IPS-20b (cell line): ENCODE measurements at regions not wholly inside any gene's neighbourhood (a gene's known extent, or its start where the extent isn't known, plus 50 kb on each side); places are given as distances from the start of the nearest gene placed in this dataset.

Experiments used
- H3K27ac ChIP-seq: one replicate; pipeline ENCODE4 v1.5.1; 2013; ENCODE audit warnings: low read length
- H3K27me3 ChIP-seq: 2 replicates; pipeline ENCODE4 v1.6.1; 2013; ENCODE audit warnings: mild to moderate bottlenecking, low read length, inconsistent platforms; ENCODE audit not compliant: insufficient read depth
- H3K36me3 ChIP-seq: 2 replicates; pipeline ENCODE4 v1.6.1; 2013; ENCODE audit warnings: low read depth, mild to moderate bottlenecking, inconsistent platforms, low read length, moderate library complexity; ENCODE audit not compliant: insufficient read depth
- H3K4me1 ChIP-seq: 2 replicates; pipeline ENCODE4 v1.6.1; 2013; ENCODE audit warnings: mild to moderate bottlenecking, control low read depth, inconsistent platforms, low read length, moderate library complexity; ENCODE audit not compliant: insufficient read depth
- H3K4me3 ChIP-seq: 2 replicates; pipeline ENCODE4 v1.5.1; 2013; ENCODE audit warnings: mild to moderate bottlenecking, low read length, inconsistent platforms
- H3K9ac ChIP-seq: 2 replicates; pipeline ENCODE4 v1.6.1; 2013; ENCODE audit warnings: low read depth, mild to moderate bottlenecking, inconsistent platforms, low read length, moderate library complexity
- H3K9me3 ChIP-seq: 2 replicates; pipeline ENCODE4 v1.6.1; 2013; ENCODE audit warnings: mild to moderate bottlenecking, low read depth, low read length, inconsistent platforms; ENCODE audit not compliant: insufficient read depth

GRCh38 chr14:101200008-101200649, 296.6 kb upstream of the RTL1 start:
- Histone ChIP-seq H3K9me3 (0 out of 2 replicates have a peak, but pooled peaks cover 4% of the 10 kb centered on the region), H3K27ac (no peak overlapping the region), H3K4me3 (no peak overlapping the region), H3K27me3 (no peaks in the 10 kb centered on the region), H3K36me3 (no peaks in the 10 kb centered on the region), H3K9ac (no peak overlapping the region), H3K4me1 (no peaks in the 10 kb centered on the region)

- no peak overlapping the region for H3K4me3 ChIP-seq
Observed at GRCh38 chr14:101200650-101201516, 297.4 kb upstream of the RTL1 start.

GRCh38 chr14:101201535-101202151, 298.1 kb upstream of the RTL1 start:
- Histone ChIP-seq H3K36me3 (no peaks in the 10 kb centered on the region), H3K4me3 (no peak overlapping the region), H3K27me3 (no peaks in the 10 kb centered on the region), H3K9me3 (peaks cover 9% of the 10 kb centered on the region; the same call in 1 of the 2 replicates), H3K27ac (no peak overlapping the region), H3K9ac (no peak overlapping the region), H3K4me1 (no peaks in the 10 kb centered on the region)

More at GRCh38 chr14:101200650-101201516, 297.4 kb upstream of the RTL1 start:
- H3K36me3 ChIP-seq: no peaks in the 10 kb centered on the region
- 0 out of 2 replicates have a peak, but pooled peaks cover 4% of the 10 kb centered on the region for H3K9me3 ChIP-seq
- H3K4me1 ChIP-seq: no peaks in the 10 kb centered on the region
- H3K9ac ChIP-seq: no peak overlapping the region
- H3K27ac ChIP-seq: no peak overlapping the region
- H3K27me3 ChIP-seq: no peaks in the 10 kb centered on the region

GRCh38 chr14:101202627-101203404, 299.3 kb upstream of the RTL1 start:
- no peaks in the 10 kb centered on the region for H3K27me3 ChIP-seq
- peaks cover 16% of the 10 kb centered on the region; the same call in 1 of the 2 replicates for H3K9me3 ChIP-seq
- no peak overlapping the region for H3K27ac ChIP-seq
- no peaks in the 10 kb centered on the region for H3K36me3 ChIP-seq
- no peak overlapping the region for H3K4me3 ChIP-seq
- no peaks in the 10 kb centered on the region for H3K4me1 ChIP-seq
- no peak overlapping the region for H3K9ac ChIP-seq

- Histone ChIP-seq H3K36me3 (no peaks in the 10 kb centered on the region), H3K27me3 (no peaks in the 10 kb centered on the region), H3K4me3 (no peak overlapping the region), H3K9ac (no peak overlapping the region), H3K27ac (no peak overlapping the region), H3K4me1 (no peaks in the 10 kb centered on the region), H3K9me3 (peaks cover 29% of the 10 kb centered on the region)
Observed at GRCh38 chr14:101206556-101206955, 303.0 kb upstream of the RTL1 start.

- no peaks in the 10 kb centered on the region for H3K27me3 ChIP-seq
- H3K9ac ChIP-seq: no peak overlapping the region
- no peak overlapping the region for H3K4me3 ChIP-seq
- peaks cover 29% of the 10 kb centered on the region for H3K9me3 ChIP-seq
- no peak overlapping the region for H3K27ac ChIP-seq
- no peaks in the 10 kb centered on the region for H3K36me3 ChIP-seq
- no peaks in the 10 kb centered on the region for H3K4me1 ChIP-seq
Observed at GRCh38 chr14:101207041-101207440, 303.5 kb upstream of the RTL1 start.

GRCh38 chr14:101207897-101208296, 304.4 kb upstream of the RTL1 start:
- H3K9ac ChIP-seq: no peak overlapping the region
- 0 out of 2 replicates have a peak, but pooled peaks cover 3% of the 10 kb centered on the region for H3K4me1 ChIP-seq
- no peaks in the 10 kb centered on the region for H3K27me3 ChIP-seq
- H3K27ac ChIP-seq: no peak overlapping the region
- no peaks in the 10 kb centered on the region for H3K36me3 ChIP-seq
- no peak overlapping the region for H3K4me3 ChIP-seq
- peaks cover 29% of the 10 kb centered on the region for H3K9me3 ChIP-seq

GRCh38 chr14:101209594-101209993, 306.1 kb upstream of the RTL1 start:
- no peaks in the 10 kb centered on the region for H3K36me3 ChIP-seq
- no peaks in the 10 kb centered on the region for H3K27me3 ChIP-seq
- H3K27ac ChIP-seq: no peak overlapping the region
- 0 out of 2 replicates have a peak, but pooled peaks cover 4% of the 10 kb centered on the region for H3K4me1 ChIP-seq
- H3K9me3 ChIP-seq: peaks cover 24% of the 10 kb centered on the region
- no peak overlapping the region for H3K9ac ChIP-seq
- H3K4me3 ChIP-seq: no peak overlapping the region

- Histone ChIP-seq H3K4me3 (no peak overlapping the region), H3K27me3 (no peaks in the 10 kb centered on the region), H3K4me1 (0 out of 2 replicates have a peak, but pooled peaks cover 4% of the 10 kb centered on the region), H3K9me3 (no peaks in the 10 kb centered on the region; the same call in 1 of the 2 replicates), H3K27ac (no peak overlapping the region), H3K36me3 (no peaks in the 10 kb centered on the region), H3K9ac (no peak overlapping the region)
Observed at GRCh38 chr14:101215266-101215665, 311.7 kb upstream of the RTL1 start.

- Histone ChIP-seq H3K9me3 (no peaks in the 10 kb centered on the region), H3K4me3 (no peak overlapping the region), H3K36me3 (no peaks in the 10 kb centered on the region), H3K27me3 (no peaks in the 10 kb centered on the region), H3K9ac (no peak overlapping the region), H3K27ac (no peak overlapping the region), H3K4me1 (0 out of 2 replicates have a peak, but pooled peaks cover 4% of the 10 kb centered on the region)
Observed at GRCh38 chr14:101215927-101216326, 312.4 kb upstream of the RTL1 start.
